Neutrophil (primary cell): ENCODE measurements at regions not wholly inside any gene's neighbourhood (a gene's known extent, or its start where the extent isn't known, plus 50 kb on each side); places are given as distances from the start of the nearest gene placed in this dataset.
"Not testable (repeated sequence)": the region's sequence is repeated elsewhere in the genome, so short reads cannot be mapped to it uniquely, and the experiment has no call there.

Experiments
- H3K27ac ChIP-seq: fragments of 200-600 bp; sonication (generic); 2 replicates; pipeline ENCODE4 v1.5.1; 2016; ENCODE audit warnings: mild to moderate bottlenecking, moderate library complexity
- H3K27me3 ChIP-seq: fragments of 200-600 bp; sonication (generic); 2 replicates; pipeline ENCODE4 v1.6.0; 2016; ENCODE audit warnings: mild to moderate bottlenecking
- H3K36me3 ChIP-seq: fragments of 200-600 bp; sonication (generic); 2 replicates; pipeline ENCODE4 v1.5.1; 2017
- H3K4me1 ChIP-seq, 2 experiments: fragments of 200-600 bp in 1 of 2; sonication (generic) in 1 of 2; 1 replicate in 1 of 2; 2 replicates in 1 of 2; pipeline versions ENCODE4 v1.5.1 to v1.6.1; 2013 to 2016; ENCODE audit warnings: low read depth in 1 of 2, low read length in 1 of 2, mild to moderate bottlenecking in 1 of 2, moderate library complexity in 1 of 2; ENCODE audit not compliant: control insufficient read depth in 1 of 2, insufficient read depth in 1 of 2
- H3K4me3 ChIP-seq, 2 experiments: fragments of 200-600 bp in 1 of 2; sonication (generic) in 1 of 2; 1 replicate in 1 of 2; 2 replicates in 1 of 2; pipeline ENCODE4 v1.5.1; 2013 to 2016; ENCODE audit warnings: low read depth in 1 of 2, low read length in 1 of 2, mild to moderate bottlenecking in 1 of 2, moderate library complexity in 1 of 2
- H3K9me3 ChIP-seq: fragments of 200-600 bp; sonication (generic); 2 replicates; pipeline ENCODE4 v1.5.1; 2016
- CTCF ChIP-seq: fragments of 200-600 bp; sonication (generic); IDR thresholded peaks from 2 replicates; pipeline ENCODE4 v1.5.1; 2016; ENCODE audit warnings: antibody characterized with exemption

- Histone ChIP-seq H3K27me3 (peaks cover 62% of the 10 kb centered on the region), H3K4me1 (peaks cover 9 to 10% of the 10 kb centered on the region in 2 experiments), H3K4me3 (no peak overlapping the region), H3K9me3 (no peaks in the 10 kb centered on the region), H3K36me3 (no peaks in the 10 kb centered on the region), H3K27ac (no peak overlapping the region)
- TF ChIP-seq CTCF: no peak
These were observed 127.9 kb upstream of the ERRFI1 start for GRCh38 chr1:8153961-8154360.

- Histone ChIP-seq H3K4me3 (no peak overlapping the region), H3K4me1 (peaks cover 9 to 10% of the 10 kb centered on the region in 2 experiments)
These were observed 126.9 kb upstream of the ERRFI1 start for GRCh38 chr1:8152731-8153702.

GRCh38 chr1:8151647-8152046, 125.5 kb upstream of the ERRFI1 start:
- TF ChIP-seq CTCF: no peak

More at GRCh38 chr1:8152731-8153702, 126.9 kb upstream of the ERRFI1 start:
- TF ChIP-seq CTCF: no peak
- no peaks in the 10 kb centered on the region for H3K9me3 ChIP-seq
- no peaks in the 10 kb centered on the region for H3K36me3 ChIP-seq
- peaks cover 70% of the 10 kb centered on the region for H3K27me3 ChIP-seq
- H3K27ac ChIP-seq: no peak overlapping the region

GRCh38 chr1:8149756-8150155, 123.6 kb upstream of the ERRFI1 start:
- H3K4me3 ChIP-seq, H3K36me3 ChIP-seq, H3K9me3 ChIP-seq, H3K27ac ChIP-seq, H3K4me1 ChIP-seq: not testable (repeated sequence)
- H3K27me3 ChIP-seq: peaks cover 52% of the 10 kb centered on the region

More at GRCh38 chr1:8151647-8152046, 125.5 kb upstream of the ERRFI1 start:
- no peak overlapping the region for H3K4me3 ChIP-seq
- H3K4me1 ChIP-seq: peaks cover 9 to 10% of the 10 kb centered on the region in 2 experiments
- peaks cover 69% of the 10 kb centered on the region for H3K27me3 ChIP-seq
- H3K27ac ChIP-seq: no peak overlapping the region
- no peaks in the 10 kb centered on the region for H3K36me3 ChIP-seq
- no peaks in the 10 kb centered on the region for H3K9me3 ChIP-seq

- no peak for TF ChIP-seq CTCF
- Histone ChIP-seq H3K36me3 (no peaks in the 10 kb centered on the region), H3K9me3 (no peaks in the 10 kb centered on the region), H3K27ac (no peak overlapping the region), H3K4me3 (no peak overlapping the region), H3K4me1 (no peaks in the 10 kb centered on the region), H3K27me3 (peaks cover 49% of the 10 kb centered on the region)
These were observed 121.8 kb upstream of the ERRFI1 start for GRCh38 chr1:8147956-8148355.

GRCh38 chr1:8146257-8146855, 120.2 kb upstream of the ERRFI1 start:
- Histone ChIP-seq H3K27ac (no peak overlapping the region), H3K4me1 (no peaks in the 10 kb centered on the region), H3K27me3 (peaks cover 40% of the 10 kb centered on the region), H3K9me3 (no peaks in the 10 kb centered on the region), H3K4me3 (no peak overlapping the region), H3K36me3 (no peaks in the 10 kb centered on the region)
- no peak for TF ChIP-seq CTCF
